Occipital lobe (tissue), 1 donor: ENCODE measurements at regions not wholly inside any gene's neighbourhood (a gene's known extent, or its start where the extent isn't known, plus 50 kb on each side); places are given as distances from the start of the nearest gene placed in this dataset.

Experiments
- DNase-seq: peaks from one replicate; lab custom pipeline; 2025; lab: John Stamatoyannopoulos, UW

- DNase-seq, result no peak
Observed at GRCh38 chr1:163655565-163655964, 333.8 kb downstream of the NUF2 start.

GRCh38 chr1:163656095-163656759 is 334.5 kb downstream of the NUF2 start:
- no peak for DNase-seq

- no peak for DNase-seq
Observed at GRCh38 chr1:163657719-163658118, 336.0 kb downstream of the NUF2 start.

GRCh38 chr1:163661391-163661790 is 339.6 kb downstream of the NUF2 start:
- no peak for DNase-seq

- no peak for DNase-seq
Observed at GRCh38 chr1:163664671-163665335, 343.0 kb downstream of the NUF2 start.

- DNase-seq, result no peak
Observed at GRCh38 chr1:163668472-163668871, 346.7 kb downstream of the NUF2 start.

GRCh38 chr1:163670989-163671757 is 349.4 kb downstream of the NUF2 start:
- no peak for DNase-seq

- DNase-seq, result no peak
Observed at GRCh38 chr1:163672976-163673758, 351.4 kb downstream of the NUF2 start.

GRCh38 chr1:163673759-163674151 is 352.0 kb downstream of the NUF2 start:
- DNase-seq, result no peak

- no peak for DNase-seq
Observed at GRCh38 chr1:163674236-163674635, 352.5 kb downstream of the NUF2 start.

GRCh38 chr1:163684785-163685184 is 363.0 kb downstream of the NUF2 start:
- no peak for DNase-seq

GRCh38 chr1:163692266-163692665 is 370.5 kb downstream of the NUF2 start:
- no peak for DNase-seq

- DNase-seq, result no peak
Observed at GRCh38 chr1:163697137-163697536, 375.4 kb downstream of the NUF2 start.

- no peak for DNase-seq
Observed at GRCh38 chr1:163701783-163702374, 380.1 kb downstream of the NUF2 start.

- DNase-seq, result no peak
Observed at GRCh38 chr1:163703794-163704193, 382.0 kb downstream of the NUF2 start.

GRCh38 chr1:163706915-163707314 is 385.2 kb downstream of the NUF2 start:
- no peak for DNase-seq

GRCh38 chr1:163709636-163710035 is 387.9 kb downstream of the NUF2 start:
- no peak for DNase-seq

- DNase-seq, result no peak
Observed at GRCh38 chr1:163712321-163712720, 390.6 kb downstream of the NUF2 start.

GRCh38 chr1:163720294-163720693 is 398.5 kb downstream of the NUF2 start:
- no peak for DNase-seq

- DNase-seq, result no peak
Observed at GRCh38 chr1:163725551-163725950, 403.8 kb downstream of the NUF2 start.

GRCh38 chr1:163730411-163730821 is 408.7 kb downstream of the NUF2 start:
- no peak for DNase-seq
